Upper lobe of left lung (tissue), 6 donors: ENCODE measurements at regions not wholly inside any gene's neighbourhood (a gene's known extent, or its start where the extent isn't known, plus 50 kb on each side); places are given as distances from the start of the nearest gene placed in this dataset.

Source experiments
- ATAC-seq, 2 donors: fragments of 200-7000 bp; cut with Tn5 transposase; one replicate each; pipeline ENCODE4 v1.9.1; 2022; ENCODE audit warnings: mild to moderate bottlenecking in 2 of 2, moderate library complexity in 2 of 2; ENCODE audit not compliant: low FRiP score in 2 of 2
- DNase-seq, 2 donors: peaks; one replicate each; pipeline ENCODE4 v3.0.0-alpha.2; 2019 to 2020
- H3K27ac ChIP-seq, 4 donors: fragments of 200-600 bp; sonication (generic); one replicate each; pipeline ENCODE4 v1.5.1; 2016 to 2019
- H3K27me3 ChIP-seq, 4 donors: fragments of 200-600 bp; sonication (generic); one replicate each; pipeline ENCODE4 v1.5.1; 2017 to 2019
- H3K36me3 ChIP-seq, 4 donors: fragments of 200-600 bp; sonication (generic); one replicate each; pipeline ENCODE4 v1.5.1; 2016 to 2019
- H3K4me1 ChIP-seq, 4 donors: fragments of 200-600 bp; sonication (generic); one replicate each; pipeline ENCODE4 v1.5.1; 2018 to 2019
- H3K4me3 ChIP-seq, 4 donors: fragments of 200-600 bp; sonication (generic); one replicate each; pipeline ENCODE4 v1.5.1; 2017 to 2019; ENCODE audit warnings: mild to moderate bottlenecking in 2 of 4, moderate library complexity in 1 of 4
- H3K9me3 ChIP-seq, 4 donors: fragments of 200-600 bp; sonication (generic); one replicate each; pipeline ENCODE4 v1.5.1; 2018 to 2019
- CTCF ChIP-seq, 6 experiments: fragments of 450-650 bp in 4 of 6; fragments of 200-600 bp in 2 of 6; sonication (generic) in 2 of 6; IDR thresholded peaks; one replicate each; pipeline ENCODE4 v1.5.1; 2016 to 2019; ENCODE audit warnings: antibody characterized with exemption in 6 of 6
- EP300 ChIP-seq, 4 donors: sonication (generic); formaldehyde crosslinking; IDR thresholded peaks; one replicate each; pipeline ENCODE4 v1.5.1; 2017; ENCODE audit warnings: antibody characterized with exemption in 4 of 4, control low read depth in 2 of 4
- POLR2A ChIP-seq, 4 donors: fragments of 450-650 bp; IDR thresholded peaks; one replicate each; pipeline ENCODE4 v1.5.1; 2016 to 2017; ENCODE audit warnings: antibody characterized with exemption in 4 of 4, mild to moderate bottlenecking in 2 of 4
- POLR2AphosphoS5 ChIP-seq, 2 donors: sonication (generic); formaldehyde crosslinking; IDR thresholded peaks; one replicate each; pipeline ENCODE4 v1.5.1; 2017; ENCODE audit warnings: antibody characterized with exemption in 2 of 2
- WGBS, 2 donors: methylation state at CpG; one replicate each; pipeline ENCODE4 v1.1.5; 2017 to 2018; 5-methylcytosine and 5-hydroxymethylcytosine counted together
- donor health status: DM: no; HTN: no; CAD: no; lungs with moderate emphysema.
- donor health status: DM: no; HTN: yes; CAD: no; lungs with severe emphysema.

- WGBS, 2 donors = 79 to 82% methylated on average over 2 of the region's 2 CpGs
- Histone ChIP-seq H3K27me3 (no peaks in the 10 kb centered on the region), H3K36me3 (no peaks in the 10 kb centered on the region), H3K4me3 (no peak overlapping the region), H3K4me1 (no peaks in the 10 kb centered on the region), H3K9me3 (no peaks in the 10 kb centered on the region), H3K27ac (no peak overlapping the region)
- DNase-seq = no peak
- TF ChIP-seq EP300 (IDR thresholded peaks at IDR 0.05) (no peak), CTCF (IDR thresholded peaks at IDR 0.05) (no peak), POLR2AphosphoS5 (IDR thresholded peaks at IDR 0.05) (no peak), POLR2A (IDR thresholded peaks at IDR 0.05) (no peak)
- ATAC-seq = peak in 1 of 2 donors; percentile 84
Observed at GRCh38 chr9:16025627-16026026, 472.8 kb downstream of the CCDC171 start.

- no peaks in the 10 kb centered on the region for H3K36me3 ChIP-seq
- WGBS, 2 donors = 85 to 88% methylated on average over 2 of the region's 2 CpGs
- ATAC-seq (no peak), DNase-seq (no peak)
- no peak for TF ChIP-seq POLR2A (IDR thresholded peaks at IDR 0.05)
- TF ChIP-seq CTCF (IDR thresholded peaks at IDR 0.05) = no peak
- TF ChIP-seq EP300 (IDR thresholded peaks at IDR 0.05) = no peak
- TF ChIP-seq POLR2AphosphoS5 (IDR thresholded peaks at IDR 0.05) = no peak
- no peaks in the 10 kb centered on the region for H3K27me3 ChIP-seq
- no peak overlapping the region for H3K27ac ChIP-seq
- H3K4me3 ChIP-seq = no peak overlapping the region
- no peaks in the 10 kb centered on the region for H3K4me1 ChIP-seq
- H3K9me3 ChIP-seq = no peaks in the 10 kb centered on the region
Observed at GRCh38 chr9:16026886-16027285, 474.0 kb downstream of the CCDC171 start.

- DNase-seq = no peak
- H3K4me3 ChIP-seq = no peak overlapping the region
- H3K9me3 ChIP-seq = no peaks in the 10 kb centered on the region
- no peaks in the 10 kb centered on the region for H3K27me3 ChIP-seq
- no peaks in the 10 kb centered on the region for H3K4me1 ChIP-seq
- TF ChIP-seq EP300 (IDR thresholded peaks at IDR 0.05) (no peak), CTCF (IDR thresholded peaks at IDR 0.05) (no peak), POLR2A (IDR thresholded peaks at IDR 0.05) (no peak), POLR2AphosphoS5 (IDR thresholded peaks at IDR 0.05) (no peak)
- H3K27ac ChIP-seq = no peak overlapping the region
- ATAC-seq = no peak
- no peaks in the 10 kb centered on the region for H3K36me3 ChIP-seq
- 51 to 63% methylated on average over 1 to 2 of the region's 2 CpGs for WGBS, 2 donors
Observed at GRCh38 chr9:16028548-16028947, 475.7 kb downstream of the CCDC171 start.

GRCh38 chr9:16029046-16029615, 476.3 kb downstream of the CCDC171 start:
- no peaks in the 10 kb centered on the region for H3K27me3 ChIP-seq
- H3K9me3 ChIP-seq = no peaks in the 10 kb centered on the region
- 80 to 83% methylated on average over 7 of the region's 7 CpGs for WGBS, 2 donors
- no peak for ATAC-seq
- H3K36me3 ChIP-seq = no peaks in the 10 kb centered on the region
- no peak overlapping the region for H3K4me3 ChIP-seq
- H3K27ac ChIP-seq = no peak overlapping the region
- TF ChIP-seq EP300 (IDR thresholded peaks at IDR 0.05) (no peak), POLR2A (IDR thresholded peaks at IDR 0.05) (no peak), POLR2AphosphoS5 (IDR thresholded peaks at IDR 0.05) (no peak), CTCF (IDR thresholded peaks at IDR 0.05) (no peak)
- H3K4me1 ChIP-seq = no peaks in the 10 kb centered on the region
- DNase-seq = no peak

- Histone ChIP-seq H3K36me3 (no peaks in the 10 kb centered on the region), H3K27ac (no peak overlapping the region), H3K27me3 (no peaks in the 10 kb centered on the region), H3K4me1 (no peaks in the 10 kb centered on the region), H3K4me3 (no peak overlapping the region), H3K9me3 (no peaks in the 10 kb centered on the region)
- 92 to 95% methylated on average over 3 of the region's 3 CpGs for WGBS, 2 donors
- no peak for TF ChIP-seq POLR2A (IDR thresholded peaks at IDR 0.05)
- TF ChIP-seq EP300 (IDR thresholded peaks at IDR 0.05) = no peak
- no peak for TF ChIP-seq POLR2AphosphoS5 (IDR thresholded peaks at IDR 0.05)
- TF ChIP-seq CTCF (IDR thresholded peaks at IDR 0.05) = no peak
- DNase-seq (no peak), ATAC-seq (no peak)
Observed at GRCh38 chr9:16029796-16030363, 477.0 kb downstream of the CCDC171 start.
